GM23338 (cell line): ENCODE measurements at regions not wholly inside any gene's neighbourhood (a gene's known extent, or its start where the extent isn't known, plus 50 kb on each side); places are given as distances from the start of the nearest gene placed in this dataset.

Experiments used
- ATAC-seq: fragments of 200-7000 bp; cut with Tn5 transposase; 3 replicates; pipeline ENCODE4 v1.9.1; 2020
- DNase-seq: peaks from one replicate; pipeline ENCODE4 v3.0.0-alpha.2; 2015; ENCODE audit warnings: low spot score
- H2AFZ ChIP-seq: fragments of 200-600 bp; sonication (generic); 2 replicates; pipeline ENCODE4 v1.8.0; 2016; ENCODE audit warnings: antibody characterized with exemption, mild to moderate bottlenecking, moderate library complexity
- H3F3A ChIP-seq: fragments of 200-600 bp; sonication (generic); replicated peaks from 2 replicates; pipeline ENCODE4 v1.8.0; 2017; ENCODE audit warnings: antibody characterized with exemption, mixed run types, low read depth
- H3K27ac ChIP-seq: fragments of 200-600 bp; sonication (generic); 2 replicates; pipeline ENCODE4 v1.6.1; 2016; ENCODE audit warnings: low read depth
- H3K27me3 ChIP-seq: fragments of 200-600 bp; sonication (generic); 2 replicates; pipeline ENCODE4 v1.8.0; 2016; ENCODE audit warnings: mild to moderate bottlenecking, mixed run types, moderate library complexity; ENCODE audit not compliant: insufficient read depth
- H3K36me3 ChIP-seq: fragments of 200-600 bp; sonication (generic); 2 replicates; pipeline ENCODE4 v1.8.0; 2016; ENCODE audit warnings: mild to moderate bottlenecking; ENCODE audit not compliant: insufficient read depth
- H3K4me1 ChIP-seq: fragments of 200-600 bp; sonication (generic); 2 replicates; pipeline ENCODE4 v1.8.0; 2016; ENCODE audit warnings: mild to moderate bottlenecking, moderate library complexity; ENCODE audit not compliant: insufficient read depth
- H3K4me2 ChIP-seq: fragments of 200-600 bp; sonication (generic); 2 replicates; pipeline ENCODE4 v1.7.1; 2017; ENCODE audit warnings: mixed run types
- H3K4me3 ChIP-seq: fragments of 200-600 bp; sonication (generic); 2 replicates; pipeline ENCODE4 v1.6.1; 2016; ENCODE audit warnings: mixed run types
- H3K79me2 ChIP-seq: fragments of 200-600 bp; sonication (generic); replicated peaks from 2 replicates; pipeline ENCODE4 v1.8.0; 2017; ENCODE audit warnings: mild to moderate bottlenecking; ENCODE audit not compliant: insufficient read depth
- H3K9me2 ChIP-seq: fragments of 200-600 bp; sonication (generic); 2 replicates; pipeline ENCODE4 v1.8.0; 2017; ENCODE audit not compliant: insufficient read depth
- H4K20me1 ChIP-seq: fragments of 200-600 bp; sonication (generic); replicated peaks from 2 replicates; pipeline ENCODE4 v1.8.0; 2017; ENCODE audit warnings: mild to moderate bottlenecking; ENCODE audit not compliant: insufficient read depth
- H3K27ac Mint-ChIP-seq: 2 replicates; pipeline ENCODE4 v1.8.0; 2020; ENCODE audit warnings: inconsistent platforms, mild to moderate bottlenecking, moderate library complexity, mixed read lengths
- H3K27me3 Mint-ChIP-seq: 3 replicates; pipeline ENCODE4 v1.8.0; 2022; ENCODE audit warnings: low read depth, mild to moderate bottlenecking, moderate library complexity, mixed read lengths, inconsistent platforms; ENCODE audit not compliant: insufficient read depth, poor library complexity
- H3K36me3 Mint-ChIP-seq: 3 replicates; pipeline ENCODE4 v1.8.0; 2021; ENCODE audit warnings: low read depth, mild to moderate bottlenecking, inconsistent platforms, moderate library complexity, mixed read lengths
- H3K4me1 Mint-ChIP-seq: 3 replicates; pipeline ENCODE4 v1.8.0; 2020; ENCODE audit warnings: mild to moderate bottlenecking, inconsistent platforms, mixed read lengths
- H3K4me3 Mint-ChIP-seq: 3 replicates; pipeline ENCODE4 v1.8.0; 2021; ENCODE audit warnings: moderate library complexity, mild to moderate bottlenecking, inconsistent platforms, mixed read lengths
- H3K9me3 Mint-ChIP-seq: 3 replicates; pipeline ENCODE4 v1.8.0; 2020; ENCODE audit warnings: moderate library complexity, mild to moderate bottlenecking, inconsistent platforms, mixed read lengths
- CREB1 ChIP-seq: fragments of 250-450 bp; sonication (Bioruptor Pico); IDR thresholded peaks from 2 replicates; pipeline ENCODE4 v1.5.0; 2020; ENCODE audit warnings: low read depth, mild to moderate bottlenecking, moderate library complexity
- EZH2 ChIP-seq: fragments of 200-600 bp; sonication (generic); IDR thresholded peaks from one replicate; pipeline ENCODE4 v1.8.0; 2017; ENCODE audit warnings: antibody characterized with exemption, mild to moderate bottlenecking, low read depth; ENCODE audit not compliant: unreplicated experiment
- EZH2phosphoT487 ChIP-seq: fragments of 200-600 bp; sonication (generic); IDR thresholded peaks from one replicate; pipeline ENCODE4 v1.8.1; 2018; ENCODE audit warnings: antibody characterized with exemption; ENCODE audit not compliant: unreplicated experiment
- JUNB ChIP-seq: IDR thresholded peaks from one replicate; pipeline ENCODE4 v1.6.1; 2016; ENCODE audit warnings: antibody characterized with exemption; ENCODE audit not compliant: unreplicated experiment
- NANOG ChIP-seq: IDR thresholded peaks from 2 replicates; pipeline ENCODE4 v1.6.1; 2016; ENCODE audit warnings: antibody characterized with exemption, borderline replicate concordance
- STAT1 ChIP-seq: IDR thresholded peaks from one replicate; pipeline ENCODE4 v1.6.1; 2016; ENCODE audit warnings: antibody characterized with exemption; ENCODE audit not compliant: unreplicated experiment
- ZNF331 ChIP-seq: fragments of 250-450 bp; sonication (Bioruptor Pico); IDR thresholded peaks from 2 replicates; pipeline ENCODE4 v1.5.0; 2020; ENCODE audit warnings: low read depth, mild to moderate bottlenecking, moderate library complexity
- TF ChIP-seq, protein P1 (sequence below): IDR thresholded peaks from one replicate; pipeline ENCODE4 v1.6.1; 2018; ENCODE audit warnings: antibody characterized with exemption; ENCODE audit not compliant: unreplicated experiment
- TF ChIP-seq, protein P2 (sequence below), 2 experiments: fragments of 200-600 bp in 1 of 2; sonication (generic) in 1 of 2; conservative IDR thresholded peaks; 2 replicates each; pipeline versions ENCODE4 v1.5.1 to v1.6.1; 2016 to 2017; ENCODE audit warnings: antibody characterized with exemption in 2 of 2, low read depth in 2 of 2, mild to moderate bottlenecking in 2 of 2, moderate library complexity in 1 of 2
- TF ChIP-seq, protein P3 (sequence below): fragments of 250-450 bp; sonication (Bioruptor Pico); IDR thresholded peaks from 2 replicates; pipeline ENCODE4 v1.5.0; 2020; ENCODE audit warnings: mild to moderate bottlenecking, moderate library complexity

- peaks cover 23% of the 10 kb centered on the region for H3K27me3 ChIP-seq
- no peak overlapping the region for H3K4me2 ChIP-seq
- no peaks in the 10 kb centered on the region for H3K9me3 Mint-ChIP-seq
- no peaks in the 10 kb centered on the region for H3K36me3 ChIP-seq
- DNase-seq (no peak), ATAC-seq (no peak)
- H2AFZ ChIP-seq = no peak overlapping the region
- no peak overlapping the region for H3K27ac Mint-ChIP-seq
- no peaks in the 10 kb centered on the region for H3F3A ChIP-seq
- no peak overlapping the region for H3K4me3 Mint-ChIP-seq
- H3K27ac ChIP-seq = no peak overlapping the region
- H3K9me2 ChIP-seq = no peaks in the 10 kb centered on the region
- peaks cover 33% of the 10 kb centered on the region for H3K4me1 Mint-ChIP-seq
- H3K79me2 ChIP-seq = no peaks in the 10 kb centered on the region
- H3K27me3 Mint-ChIP-seq = no peaks in the 10 kb centered on the region
- TF ChIP-seq, protein P1, sequence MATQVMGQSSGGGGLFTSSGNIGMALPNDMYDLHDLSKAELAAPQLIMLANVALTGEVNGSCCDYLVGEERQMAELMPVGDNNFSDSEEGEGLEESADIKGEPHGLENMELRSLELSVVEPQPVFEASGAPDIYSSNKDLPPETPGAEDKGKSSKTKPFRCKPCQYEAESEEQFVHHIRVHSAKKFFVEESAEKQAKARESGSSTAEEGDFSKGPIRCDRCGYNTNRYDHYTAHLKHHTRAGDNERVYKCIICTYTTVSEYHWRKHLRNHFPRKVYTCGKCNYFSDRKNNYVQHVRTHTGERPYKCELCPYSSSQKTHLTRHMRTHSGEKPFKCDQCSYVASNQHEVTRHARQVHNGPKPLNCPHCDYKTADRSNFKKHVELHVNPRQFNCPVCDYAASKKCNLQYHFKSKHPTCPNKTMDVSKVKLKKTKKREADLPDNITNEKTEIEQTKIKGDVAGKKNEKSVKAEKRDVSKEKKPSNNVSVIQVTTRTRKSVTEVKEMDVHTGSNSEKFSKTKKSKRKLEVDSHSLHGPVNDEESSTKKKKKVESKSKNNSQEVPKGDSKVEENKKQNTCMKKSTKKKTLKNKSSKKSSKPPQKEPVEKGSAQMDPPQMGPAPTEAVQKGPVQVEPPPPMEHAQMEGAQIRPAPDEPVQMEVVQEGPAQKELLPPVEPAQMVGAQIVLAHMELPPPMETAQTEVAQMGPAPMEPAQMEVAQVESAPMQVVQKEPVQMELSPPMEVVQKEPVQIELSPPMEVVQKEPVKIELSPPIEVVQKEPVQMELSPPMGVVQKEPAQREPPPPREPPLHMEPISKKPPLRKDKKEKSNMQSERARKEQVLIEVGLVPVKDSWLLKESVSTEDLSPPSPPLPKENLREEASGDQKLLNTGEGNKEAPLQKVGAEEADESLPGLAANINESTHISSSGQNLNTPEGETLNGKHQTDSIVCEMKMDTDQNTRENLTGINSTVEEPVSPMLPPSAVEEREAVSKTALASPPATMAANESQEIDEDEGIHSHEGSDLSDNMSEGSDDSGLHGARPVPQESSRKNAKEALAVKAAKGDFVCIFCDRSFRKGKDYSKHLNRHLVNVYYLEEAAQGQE = no peak
- TF ChIP-seq EZH2phosphoT487 (no peak), CREB1 (CRISPR knock-in tag) (no peak), ZNF331 (CRISPR knock-in tag) (no peak), EZH2 (no peak), STAT1 (no peak), NANOG (no peak), JUNB (no peak)
- TF ChIP-seq, protein P2, sequence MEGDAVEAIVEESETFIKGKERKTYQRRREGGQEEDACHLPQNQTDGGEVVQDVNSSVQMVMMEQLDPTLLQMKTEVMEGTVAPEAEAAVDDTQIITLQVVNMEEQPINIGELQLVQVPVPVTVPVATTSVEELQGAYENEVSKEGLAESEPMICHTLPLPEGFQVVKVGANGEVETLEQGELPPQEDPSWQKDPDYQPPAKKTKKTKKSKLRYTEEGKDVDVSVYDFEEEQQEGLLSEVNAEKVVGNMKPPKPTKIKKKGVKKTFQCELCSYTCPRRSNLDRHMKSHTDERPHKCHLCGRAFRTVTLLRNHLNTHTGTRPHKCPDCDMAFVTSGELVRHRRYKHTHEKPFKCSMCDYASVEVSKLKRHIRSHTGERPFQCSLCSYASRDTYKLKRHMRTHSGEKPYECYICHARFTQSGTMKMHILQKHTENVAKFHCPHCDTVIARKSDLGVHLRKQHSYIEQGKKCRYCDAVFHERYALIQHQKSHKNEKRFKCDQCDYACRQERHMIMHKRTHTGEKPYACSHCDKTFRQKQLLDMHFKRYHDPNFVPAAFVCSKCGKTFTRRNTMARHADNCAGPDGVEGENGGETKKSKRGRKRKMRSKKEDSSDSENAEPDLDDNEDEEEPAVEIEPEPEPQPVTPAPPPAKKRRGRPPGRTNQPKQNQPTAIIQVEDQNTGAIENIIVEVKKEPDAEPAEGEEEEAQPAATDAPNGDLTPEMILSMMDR (conservative IDR thresholded peaks at IDR 0.05; ENCODE audit: low read depth in 2 of 2) = no peak
- TF ChIP-seq, protein P3, sequence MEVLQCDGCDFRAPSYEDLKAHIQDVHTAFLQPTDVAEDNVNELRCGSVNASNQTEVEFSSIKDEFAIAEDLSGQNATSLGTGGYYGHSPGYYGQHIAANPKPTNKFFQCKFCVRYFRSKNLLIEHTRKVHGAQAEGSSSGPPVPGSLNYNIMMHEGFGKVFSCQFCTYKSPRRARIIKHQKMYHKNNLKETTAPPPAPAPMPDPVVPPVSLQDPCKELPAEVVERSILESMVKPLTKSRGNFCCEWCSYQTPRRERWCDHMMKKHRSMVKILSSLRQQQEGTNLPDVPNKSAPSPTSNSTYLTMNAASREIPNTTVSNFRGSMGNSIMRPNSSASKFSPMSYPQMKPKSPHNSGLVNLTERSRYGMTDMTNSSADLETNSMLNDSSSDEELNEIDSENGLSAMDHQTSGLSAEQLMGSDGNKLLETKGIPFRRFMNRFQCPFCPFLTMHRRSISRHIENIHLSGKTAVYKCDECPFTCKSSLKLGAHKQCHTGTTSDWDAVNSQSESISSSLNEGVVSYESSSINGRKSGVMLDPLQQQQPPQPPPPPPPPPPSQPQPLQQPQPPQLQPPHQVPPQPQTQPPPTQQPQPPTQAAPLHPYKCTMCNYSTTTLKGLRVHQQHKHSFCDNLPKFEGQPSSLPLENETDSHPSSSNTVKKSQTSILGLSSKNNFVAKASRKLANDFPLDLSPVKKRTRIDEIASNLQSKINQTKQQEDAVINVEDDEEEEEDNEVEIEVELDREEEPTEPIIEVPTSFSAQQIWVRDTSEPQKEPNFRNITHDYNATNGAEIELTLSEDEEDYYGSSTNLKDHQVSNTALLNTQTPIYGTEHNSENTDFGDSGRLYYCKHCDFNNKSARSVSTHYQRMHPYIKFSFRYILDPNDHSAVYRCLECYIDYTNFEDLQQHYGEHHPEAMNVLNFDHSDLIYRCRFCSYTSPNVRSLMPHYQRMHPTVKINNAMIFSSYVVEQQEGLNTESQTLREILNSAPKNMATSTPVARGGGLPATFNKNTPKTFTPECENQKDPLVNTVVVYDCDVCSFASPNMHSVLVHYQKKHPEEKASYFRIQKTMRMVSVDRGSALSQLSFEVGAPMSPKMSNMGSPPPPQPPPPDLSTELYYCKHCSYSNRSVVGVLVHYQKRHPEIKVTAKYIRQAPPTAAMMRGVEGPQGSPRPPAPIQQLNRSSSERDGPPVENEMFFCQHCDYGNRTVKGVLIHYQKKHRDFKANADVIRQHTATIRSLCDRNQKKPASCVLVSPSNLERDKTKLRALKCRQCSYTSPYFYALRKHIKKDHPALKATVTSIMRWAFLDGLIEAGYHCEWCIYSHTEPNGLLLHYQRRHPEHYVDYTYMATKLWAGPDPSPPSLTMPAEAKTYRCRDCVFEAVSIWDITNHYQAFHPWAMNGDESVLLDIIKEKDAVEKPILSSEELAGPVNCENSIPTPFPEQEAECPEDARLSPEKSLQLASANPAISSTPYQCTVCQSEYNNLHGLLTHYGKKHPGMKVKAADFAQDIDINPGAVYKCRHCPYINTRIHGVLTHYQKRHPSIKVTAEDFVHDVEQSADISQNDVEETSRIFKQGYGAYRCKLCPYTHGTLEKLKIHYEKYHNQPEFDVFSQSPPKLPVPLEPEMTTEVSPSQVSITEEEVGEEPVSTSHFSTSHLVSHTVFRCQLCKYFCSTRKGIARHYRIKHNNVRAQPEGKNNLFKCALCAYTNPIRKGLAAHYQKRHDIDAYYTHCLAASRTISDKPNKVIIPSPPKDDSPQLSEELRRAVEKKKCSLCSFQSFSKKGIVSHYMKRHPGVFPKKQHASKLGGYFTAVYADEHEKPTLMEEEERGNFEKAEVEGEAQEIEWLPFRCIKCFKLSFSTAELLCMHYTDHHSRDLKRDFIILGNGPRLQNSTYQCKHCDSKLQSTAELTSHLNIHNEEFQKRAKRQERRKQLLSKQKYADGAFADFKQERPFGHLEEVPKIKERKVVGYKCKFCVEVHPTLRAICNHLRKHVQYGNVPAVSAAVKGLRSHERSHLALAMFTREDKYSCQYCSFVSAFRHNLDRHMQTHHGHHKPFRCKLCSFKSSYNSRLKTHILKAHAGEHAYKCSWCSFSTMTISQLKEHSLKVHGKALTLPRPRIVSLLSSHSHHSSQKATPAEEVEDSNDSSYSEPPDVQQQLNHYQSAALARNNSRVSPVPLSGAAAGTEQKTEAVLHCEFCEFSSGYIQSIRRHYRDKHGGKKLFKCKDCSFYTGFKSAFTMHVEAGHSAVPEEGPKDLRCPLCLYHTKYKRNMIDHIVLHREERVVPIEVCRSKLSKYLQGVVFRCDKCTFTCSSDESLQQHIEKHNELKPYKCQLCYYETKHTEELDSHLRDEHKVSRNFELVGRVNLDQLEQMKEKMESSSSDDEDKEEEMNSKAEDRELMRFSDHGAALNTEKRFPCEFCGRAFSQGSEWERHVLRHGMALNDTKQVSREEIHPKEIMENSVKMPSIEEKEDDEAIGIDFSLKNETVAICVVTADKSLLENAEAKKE = no peak
- no peaks in the 10 kb centered on the region for H4K20me1 ChIP-seq
- H3K36me3 Mint-ChIP-seq = no peaks in the 10 kb centered on the region
- no peak overlapping the region for H3K4me3 ChIP-seq
- H3K4me1 ChIP-seq = peaks cover 29% of the 10 kb centered on the region
Observed at GRCh38 chr10:118207470-118208007, 134.6 kb downstream of the FAM204A start.
